ENCODE measurements at regions not wholly inside any gene's neighbourhood (a gene's known extent, or its start where the extent isn't known, plus 50 kb on each side); places are given as distances from the start of the nearest gene placed in this dataset.

DNA sequence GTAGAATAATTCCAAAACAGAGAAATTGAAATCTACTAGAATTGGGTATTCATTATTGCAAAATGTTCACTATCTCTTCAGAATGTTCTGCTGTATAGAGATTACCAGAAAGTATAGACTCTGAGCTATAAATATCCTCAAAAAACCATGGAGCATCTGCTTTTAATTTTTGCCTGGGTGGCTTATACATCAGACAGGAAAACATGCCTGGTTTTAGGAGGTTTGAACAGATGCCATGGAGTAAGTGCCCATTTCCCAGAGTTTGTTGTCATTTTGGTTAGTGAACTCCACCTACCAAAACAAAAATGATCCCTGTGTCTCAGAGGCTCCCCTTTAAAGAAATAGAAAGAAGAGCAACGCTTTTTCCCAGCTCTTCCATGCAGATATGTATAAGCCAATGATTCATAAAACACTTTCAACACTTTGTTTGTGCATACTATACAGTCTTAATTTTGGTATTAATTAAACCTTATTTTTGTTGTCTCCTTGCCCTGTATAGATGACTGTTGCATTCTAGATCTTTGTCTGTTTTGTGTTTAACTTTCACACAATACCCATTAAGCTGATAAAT, 68.7 kb downstream of the MEPE start:
- ChIA-PET CTCF (no interaction called here), POLR2A (no interaction called here), RAD21 (ENCODE audit: low non-redundant PET in 1 of 2, low total read pairs in 2 of 2, uncharacterized antibody in 2 of 2, unreplicated experiment in 2 of 2) (no interaction called here)
- Histone ChIP-seq H3K27ac (ENCODE audit: low read depth, low read length) (no peak overlapping the region), H2AFZ (ENCODE audit: low read depth, low read length, poor library complexity, severe bottlenecking) (no peak overlapping the region), H3K9me2 (ENCODE audit: insufficient read depth) (no peaks in the 10 kb centered on the region), H3K27me3 (ENCODE audit: insufficient read depth, low read length) (no peaks in the 10 kb centered on the region), H4K20me1 (ENCODE audit: insufficient read depth) (no peaks in the 10 kb centered on the region), H3K4me1 (ENCODE audit: control insufficient read depth in 1 of 2, insufficient read depth in 2 of 2, low read length in 2 of 2) (peaks cover 5 to 9% of the 10 kb centered on the region in 2 experiments), H3K9me3 (ENCODE audit: control insufficient read depth in 1 of 2, insufficient read depth in 1 of 2, low read depth in 1 of 2, low read length in 2 of 2) (no peaks in the 10 kb centered on the region), H3K4me3 (replicated peaks in 1 of 2; ENCODE audit: low read depth in 1 of 2, low read length in 2 of 2) (no peak overlapping the region), H3K9ac (ENCODE audit: low read length) (no peak overlapping the region), H3K4me2 (ENCODE audit: low read length) (no peak overlapping the region), H3K79me2 (ENCODE audit: insufficient read depth, low read length) (no peaks in the 10 kb centered on the region), H3K36me3 (ENCODE audit: control insufficient read depth in 1 of 2, insufficient read depth in 2 of 2, low read length in 2 of 2) (no peaks in the 10 kb centered on the region)
- intact Hi-C loops (cut with micrococcal nuclease), result no loop called here
- DNase-seq (ENCODE audit: low read depth, low spot score) (no peak), ATAC-seq (no peak)
- no TSS peak for BruUV-seq (replicated peaks)
- TF ChIP-seq ZFX (IDR thresholded peaks at IDR 0.05) (no peak), POLR2AphosphoS5 (IDR thresholded peaks at IDR 0.05; ENCODE audit: low read depth, low read length) (no peak)
- TF ChIP-seq, protein P1, sequence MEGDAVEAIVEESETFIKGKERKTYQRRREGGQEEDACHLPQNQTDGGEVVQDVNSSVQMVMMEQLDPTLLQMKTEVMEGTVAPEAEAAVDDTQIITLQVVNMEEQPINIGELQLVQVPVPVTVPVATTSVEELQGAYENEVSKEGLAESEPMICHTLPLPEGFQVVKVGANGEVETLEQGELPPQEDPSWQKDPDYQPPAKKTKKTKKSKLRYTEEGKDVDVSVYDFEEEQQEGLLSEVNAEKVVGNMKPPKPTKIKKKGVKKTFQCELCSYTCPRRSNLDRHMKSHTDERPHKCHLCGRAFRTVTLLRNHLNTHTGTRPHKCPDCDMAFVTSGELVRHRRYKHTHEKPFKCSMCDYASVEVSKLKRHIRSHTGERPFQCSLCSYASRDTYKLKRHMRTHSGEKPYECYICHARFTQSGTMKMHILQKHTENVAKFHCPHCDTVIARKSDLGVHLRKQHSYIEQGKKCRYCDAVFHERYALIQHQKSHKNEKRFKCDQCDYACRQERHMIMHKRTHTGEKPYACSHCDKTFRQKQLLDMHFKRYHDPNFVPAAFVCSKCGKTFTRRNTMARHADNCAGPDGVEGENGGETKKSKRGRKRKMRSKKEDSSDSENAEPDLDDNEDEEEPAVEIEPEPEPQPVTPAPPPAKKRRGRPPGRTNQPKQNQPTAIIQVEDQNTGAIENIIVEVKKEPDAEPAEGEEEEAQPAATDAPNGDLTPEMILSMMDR (IDR thresholded peaks at IDR 0.05 in 2 of 3, conservative IDR thresholded peaks at IDR 0.05 in 1 of 3; ENCODE audit: borderline replicate concordance in 1 of 3, insufficient read depth in 1 of 3, low read depth in 2 of 3, low read length in 2 of 3), result no peak
- TF ChIP-seq, protein P2, sequence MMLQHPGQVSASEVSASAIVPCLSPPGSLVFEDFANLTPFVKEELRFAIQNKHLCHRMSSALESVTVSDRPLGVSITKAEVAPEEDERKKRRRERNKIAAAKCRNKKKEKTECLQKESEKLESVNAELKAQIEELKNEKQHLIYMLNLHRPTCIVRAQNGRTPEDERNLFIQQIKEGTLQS (IDR thresholded peaks at IDR 0.05), result no peak

DNA sequence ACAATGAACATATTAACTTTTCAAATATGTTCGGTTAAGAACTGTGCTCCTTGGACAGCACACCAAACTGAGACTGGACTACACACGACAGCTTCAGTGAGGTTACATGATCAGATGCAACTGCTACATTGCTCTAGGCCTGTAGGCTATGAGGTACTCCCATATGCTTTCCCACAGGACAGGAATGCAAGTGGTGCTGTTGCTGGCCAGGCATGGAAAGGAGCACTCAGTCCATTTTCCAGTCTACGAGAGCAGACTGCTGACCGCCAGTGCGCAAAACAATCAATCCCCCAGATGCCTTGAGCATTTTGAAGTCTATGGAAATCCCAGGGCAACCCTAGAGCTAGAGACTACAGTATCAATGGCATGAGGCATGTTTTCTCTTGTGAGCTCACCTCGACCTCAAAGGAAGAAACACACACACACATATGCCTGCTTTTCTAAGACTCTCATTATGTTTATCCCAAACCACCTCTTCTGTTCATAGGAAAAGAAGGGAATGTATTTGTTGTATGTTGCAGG, 70.8 kb upstream of the SPP1 start:
- Histone ChIP-seq H3K9me2 (ENCODE audit: insufficient read depth) (no peaks in the 10 kb centered on the region), H3K27me3 (ENCODE audit: insufficient read depth, low read length) (no peaks in the 10 kb centered on the region), H3K4me3 (replicated peaks in 1 of 2; ENCODE audit: low read depth in 1 of 2, low read length in 2 of 2) (no peak overlapping the region), H3K4me1 (ENCODE audit: control insufficient read depth in 1 of 2, insufficient read depth in 2 of 2, low read length in 2 of 2) (no peaks in the 10 kb centered on the region), H3K36me3 (ENCODE audit: control insufficient read depth in 1 of 2, insufficient read depth in 2 of 2, low read length in 2 of 2) (no peaks in the 10 kb centered on the region), H3K27ac (ENCODE audit: low read depth, low read length) (no peak overlapping the region), H3K9me3 (ENCODE audit: control insufficient read depth in 1 of 2, insufficient read depth in 1 of 2, low read depth in 1 of 2, low read length in 2 of 2) (no peaks in the 10 kb centered on the region), H2AFZ (ENCODE audit: low read depth, low read length, poor library complexity, severe bottlenecking) (no peak overlapping the region), H3K9ac (ENCODE audit: low read length) (no peak overlapping the region), H3K79me2 (ENCODE audit: insufficient read depth, low read length) (no peaks in the 10 kb centered on the region), H4K20me1 (ENCODE audit: insufficient read depth) (no peaks in the 10 kb centered on the region), H3K4me2 (ENCODE audit: low read length) (no peak overlapping the region)
- ChIA-PET RAD21 (ENCODE audit: low non-redundant PET in 1 of 2, low total read pairs in 2 of 2, uncharacterized antibody in 2 of 2, unreplicated experiment in 2 of 2) (no interaction called here), CTCF (no interaction called here), POLR2A (no interaction called here)
- ATAC-seq, result no peak
- no TSS peak for BruUV-seq (replicated peaks)
- DNase-seq (ENCODE audit: low read depth, low spot score), result no peak
- intact Hi-C loops (cut with micrococcal nuclease), result no loop called here
- TF ChIP-seq FOSL1 (IDR thresholded peaks at IDR 0.05; ENCODE audit: low read depth) (no peak), ELF1 (IDR thresholded peaks at IDR 0.05; ENCODE audit: borderline replicate concordance, low read depth) (no peak), CBX3 (IDR thresholded peaks at IDR 0.05; ENCODE audit: low read depth) (no peak), EZH2 (IDR thresholded peaks at IDR 0.05) (no peak), YY1 (IDR thresholded peaks at IDR 0.05; ENCODE audit: extremely low read depth, insufficient replicate concordance, low read depth, low read length) (no peak), RAD21 (IDR thresholded peaks at IDR 0.05; ENCODE audit: low read depth) (no peak), POLR2A (IDR thresholded peaks at IDR 0.05; ENCODE audit: borderline replicate concordance, extremely low read depth, insufficient read depth, insufficient read length) (no peak), TCF7L2 (IDR thresholded peaks at IDR 0.05; ENCODE audit: borderline replicate concordance, extremely low read depth, insufficient read depth, insufficient read length) (no peak), ZFX (IDR thresholded peaks at IDR 0.05) (no peak), EGR1 (IDR thresholded peaks at IDR 0.05; ENCODE audit: low read depth) (no peak), SRF (IDR thresholded peaks at IDR 0.05; ENCODE audit: low read depth) (no peak)
- TF ChIP-seq, protein P2 (IDR thresholded peaks at IDR 0.05), result no peak
- TF ChIP-seq, protein P3, sequence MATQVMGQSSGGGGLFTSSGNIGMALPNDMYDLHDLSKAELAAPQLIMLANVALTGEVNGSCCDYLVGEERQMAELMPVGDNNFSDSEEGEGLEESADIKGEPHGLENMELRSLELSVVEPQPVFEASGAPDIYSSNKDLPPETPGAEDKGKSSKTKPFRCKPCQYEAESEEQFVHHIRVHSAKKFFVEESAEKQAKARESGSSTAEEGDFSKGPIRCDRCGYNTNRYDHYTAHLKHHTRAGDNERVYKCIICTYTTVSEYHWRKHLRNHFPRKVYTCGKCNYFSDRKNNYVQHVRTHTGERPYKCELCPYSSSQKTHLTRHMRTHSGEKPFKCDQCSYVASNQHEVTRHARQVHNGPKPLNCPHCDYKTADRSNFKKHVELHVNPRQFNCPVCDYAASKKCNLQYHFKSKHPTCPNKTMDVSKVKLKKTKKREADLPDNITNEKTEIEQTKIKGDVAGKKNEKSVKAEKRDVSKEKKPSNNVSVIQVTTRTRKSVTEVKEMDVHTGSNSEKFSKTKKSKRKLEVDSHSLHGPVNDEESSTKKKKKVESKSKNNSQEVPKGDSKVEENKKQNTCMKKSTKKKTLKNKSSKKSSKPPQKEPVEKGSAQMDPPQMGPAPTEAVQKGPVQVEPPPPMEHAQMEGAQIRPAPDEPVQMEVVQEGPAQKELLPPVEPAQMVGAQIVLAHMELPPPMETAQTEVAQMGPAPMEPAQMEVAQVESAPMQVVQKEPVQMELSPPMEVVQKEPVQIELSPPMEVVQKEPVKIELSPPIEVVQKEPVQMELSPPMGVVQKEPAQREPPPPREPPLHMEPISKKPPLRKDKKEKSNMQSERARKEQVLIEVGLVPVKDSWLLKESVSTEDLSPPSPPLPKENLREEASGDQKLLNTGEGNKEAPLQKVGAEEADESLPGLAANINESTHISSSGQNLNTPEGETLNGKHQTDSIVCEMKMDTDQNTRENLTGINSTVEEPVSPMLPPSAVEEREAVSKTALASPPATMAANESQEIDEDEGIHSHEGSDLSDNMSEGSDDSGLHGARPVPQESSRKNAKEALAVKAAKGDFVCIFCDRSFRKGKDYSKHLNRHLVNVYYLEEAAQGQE (IDR thresholded peaks at IDR 0.05; ENCODE audit: low read depth), result no peak
